Left lobe of liver (tissue), 2 donors: ENCODE measurements at regions not wholly inside any gene's neighbourhood (a gene's known extent, or its start where the extent isn't known, plus 50 kb on each side); places are given as distances from the start of the nearest gene placed in this dataset.
"Not testable (repeated sequence)": the region's sequence is repeated elsewhere in the genome, so short reads cannot be mapped to it uniquely, and the experiment has no call there.

ENCODE experiments used
- ATAC-seq: fragments of 200-7000 bp; cut with Tn5 transposase; one replicate; pipeline ENCODE4 v1.9.1; 2020; ENCODE audit warnings: mild to moderate bottlenecking, moderate library complexity
- DNase-seq: peaks from one replicate; pipeline ENCODE4 v3.0.0-alpha.2; 2020; ENCODE audit warnings: low spot score
- donor health status: DM: no; HTN: no; CAD: no; lungs with moderate emphysema.
- donor health status: DM: no; HTN: yes; CAD: no.

DNA sequence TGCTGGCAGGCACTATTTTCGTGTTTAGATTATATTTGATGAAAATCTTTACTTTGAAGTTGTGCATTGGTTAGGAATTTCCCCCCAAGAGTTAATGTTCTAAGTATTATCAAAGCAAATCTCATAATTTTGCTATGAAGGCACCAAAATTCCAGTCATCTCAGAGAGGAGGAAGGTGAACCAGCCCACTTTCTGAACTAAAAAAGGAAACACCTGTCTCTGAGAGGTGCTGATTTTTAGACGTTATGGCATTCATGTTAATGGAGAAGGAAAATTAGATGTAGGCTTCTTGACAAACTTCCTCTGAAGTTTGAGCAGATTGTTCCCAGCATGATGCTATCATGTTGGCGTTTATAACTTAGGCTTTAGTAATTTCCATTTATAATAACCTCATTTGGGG is 432.9 kb upstream of the ACTBL2 start:
- no peak for ATAC-seq
- DNase-seq, result no peak

DNA sequence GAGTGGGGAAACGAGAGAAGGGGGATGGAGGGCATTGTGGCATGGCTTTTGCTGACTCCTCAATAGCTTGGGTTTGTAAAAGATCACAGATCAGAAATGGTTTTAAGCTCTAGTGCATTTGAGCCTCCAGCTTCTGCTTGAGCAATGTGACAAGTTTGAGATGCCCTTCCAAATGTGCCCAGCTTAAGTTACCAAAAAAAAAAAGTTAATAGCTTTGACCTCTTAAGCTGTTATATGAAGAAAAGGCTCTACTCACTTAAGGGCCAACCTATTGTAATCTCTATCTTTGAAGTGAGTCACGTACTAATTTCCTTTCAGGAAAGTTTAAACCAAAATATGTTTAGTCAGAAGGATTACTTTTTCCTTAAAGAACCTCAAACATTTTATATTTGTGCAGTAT is 428.8 kb upstream of the ACTBL2 start:
- no peak for ATAC-seq
- no peak for DNase-seq

DNA sequence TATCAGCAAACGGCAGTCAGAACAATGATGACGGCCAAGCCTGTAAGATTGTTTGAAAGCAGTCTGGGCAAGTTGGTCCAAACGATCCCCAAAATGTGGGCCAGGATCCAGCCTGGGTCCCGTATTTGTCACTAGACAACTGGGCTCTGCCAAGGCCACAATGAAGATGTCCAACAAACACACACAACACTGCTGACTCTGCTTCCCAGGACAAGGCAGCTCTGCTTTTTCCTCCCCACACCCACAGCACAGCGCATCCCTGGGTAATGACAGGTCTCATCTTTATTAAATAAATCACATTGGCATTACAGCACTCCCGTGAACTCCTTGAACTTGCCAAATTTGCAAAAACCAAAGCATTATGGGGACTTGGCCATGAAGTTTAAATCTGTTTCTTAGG is 424.1 kb upstream of the ACTBL2 start:
- DNase-seq, result no peak
- no peak for ATAC-seq

DNA sequence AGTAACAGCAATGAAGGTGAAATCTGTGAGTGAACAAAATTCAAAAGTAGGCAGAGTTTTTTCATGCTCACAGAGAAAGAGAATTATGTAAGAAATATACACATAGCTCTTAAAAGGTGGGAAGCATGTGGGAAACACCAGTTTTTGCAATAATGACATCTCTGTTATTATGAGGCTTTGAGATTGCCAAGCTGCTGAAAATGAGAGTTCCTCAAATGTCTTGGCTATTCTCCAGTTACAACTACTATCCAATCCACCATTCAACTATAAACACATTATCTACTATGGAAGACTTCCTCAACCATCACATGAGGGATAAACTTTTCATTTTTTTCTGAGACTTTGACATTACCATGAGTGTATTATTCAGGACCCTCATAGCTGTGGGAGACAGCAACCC is 420.8 kb upstream of the ACTBL2 start:
- DNase-seq (no peak), ATAC-seq (no peak)

DNA sequence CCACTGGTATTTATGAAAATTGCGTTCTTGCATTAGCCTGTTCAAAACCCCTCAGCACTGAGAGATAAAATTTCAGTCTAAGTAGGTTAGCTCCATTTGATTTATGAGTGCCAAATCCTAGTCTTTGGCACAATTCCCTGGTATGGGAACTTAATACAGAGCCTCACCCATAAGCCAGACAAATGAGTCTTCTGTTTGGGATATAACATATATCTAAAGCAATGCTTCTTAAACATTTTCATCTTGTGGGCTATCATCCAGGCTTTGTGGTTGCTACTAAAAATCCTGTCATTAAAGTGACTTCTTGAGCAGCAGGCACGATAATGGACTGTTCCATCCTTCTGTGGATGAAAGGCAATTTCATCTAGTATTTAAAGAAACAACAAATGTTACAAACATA is 419.5 kb upstream of the ACTBL2 start:
- ATAC-seq, result no peak
- DNase-seq, result no peak

DNA sequence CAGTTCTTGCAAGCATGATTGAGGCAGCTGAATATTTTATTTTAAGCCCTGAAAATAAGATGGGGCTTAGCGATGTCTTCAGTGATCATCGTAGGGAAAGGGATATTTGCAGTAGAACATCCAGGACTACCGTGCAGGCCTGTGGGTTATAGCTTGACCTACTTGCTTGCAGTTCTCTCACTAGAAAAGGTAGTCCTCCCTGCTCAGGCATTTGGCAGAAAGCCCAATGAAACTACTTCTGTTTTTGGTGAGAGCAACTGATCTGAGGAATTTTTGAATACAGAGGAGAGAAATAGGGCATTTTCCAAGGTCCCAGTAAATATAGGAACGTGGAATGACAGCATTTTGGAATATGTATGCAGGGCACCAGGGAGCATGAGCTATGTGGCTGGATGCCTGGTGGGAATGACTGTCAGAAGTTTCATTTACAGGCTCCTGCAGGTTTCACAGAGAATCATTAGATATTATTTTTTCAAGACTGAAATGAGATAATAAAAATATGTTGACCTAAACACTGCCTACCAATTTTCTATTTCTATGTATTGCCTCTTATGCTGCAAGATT is 417.9 kb upstream of the ACTBL2 start:
- ATAC-seq (no peak), DNase-seq (no peak)

DNA sequence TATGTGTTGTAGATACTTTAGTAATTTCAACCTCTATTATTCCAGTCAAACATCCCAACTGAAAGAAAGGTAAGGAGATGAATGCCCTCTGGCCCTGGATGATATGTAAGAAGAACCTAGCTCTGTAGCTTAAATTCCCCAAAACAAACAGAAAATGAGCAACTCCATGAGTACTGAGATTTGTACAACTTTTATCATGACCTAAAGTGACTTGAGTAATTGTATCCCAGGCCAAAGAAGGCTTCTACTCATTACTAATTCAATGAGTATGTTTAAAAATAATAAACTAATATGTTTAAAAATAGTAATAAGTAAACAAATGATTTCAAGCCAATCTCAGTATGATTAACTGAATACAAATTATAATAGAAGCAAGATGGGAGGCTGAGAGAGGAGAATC is 414.0 kb upstream of the ACTBL2 start:
- no peak for ATAC-seq
- DNase-seq, result no peak

DNA sequence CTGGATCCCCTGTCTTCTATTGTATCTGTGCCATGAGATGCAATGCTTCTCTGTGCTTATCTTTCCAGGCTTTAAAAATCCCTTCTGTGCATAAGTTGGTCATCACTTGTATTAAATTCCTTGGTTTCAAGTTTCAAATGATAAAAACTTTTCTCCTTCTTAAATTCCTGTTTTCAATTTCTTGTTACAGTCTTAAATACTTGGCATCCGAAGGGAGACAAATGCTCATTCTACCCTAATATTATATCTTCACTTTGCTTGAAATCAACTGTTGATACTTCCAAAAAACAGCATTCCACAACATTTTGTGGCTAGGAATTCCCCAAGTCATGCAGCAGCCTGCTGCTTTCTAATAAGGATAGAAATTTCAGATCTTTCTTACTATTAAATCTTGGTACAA is 413.2 kb upstream of the ACTBL2 start:
- DNase-seq, result no peak
- no peak for ATAC-seq

DNA sequence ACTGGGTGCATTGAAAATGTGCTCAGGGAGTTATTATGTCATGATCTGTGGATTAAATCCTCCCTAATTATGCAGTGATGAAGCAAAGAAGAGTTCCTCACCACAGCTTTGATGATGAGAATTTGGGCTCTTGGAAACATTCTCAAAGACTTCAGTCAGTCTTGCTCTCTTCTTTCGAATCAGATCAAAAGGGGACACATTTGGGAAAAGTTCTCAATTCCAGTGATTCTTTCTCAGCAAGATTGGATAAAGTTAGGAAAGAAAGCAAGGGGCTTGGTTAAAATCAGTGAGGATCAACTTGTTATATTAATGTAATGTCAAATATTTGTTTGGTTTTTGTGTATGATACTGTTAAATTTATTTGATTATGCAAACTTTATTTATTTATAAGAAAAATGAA is 411.3 kb upstream of the ACTBL2 start:
- no peak for ATAC-seq
- DNase-seq, result no peak

DNA sequence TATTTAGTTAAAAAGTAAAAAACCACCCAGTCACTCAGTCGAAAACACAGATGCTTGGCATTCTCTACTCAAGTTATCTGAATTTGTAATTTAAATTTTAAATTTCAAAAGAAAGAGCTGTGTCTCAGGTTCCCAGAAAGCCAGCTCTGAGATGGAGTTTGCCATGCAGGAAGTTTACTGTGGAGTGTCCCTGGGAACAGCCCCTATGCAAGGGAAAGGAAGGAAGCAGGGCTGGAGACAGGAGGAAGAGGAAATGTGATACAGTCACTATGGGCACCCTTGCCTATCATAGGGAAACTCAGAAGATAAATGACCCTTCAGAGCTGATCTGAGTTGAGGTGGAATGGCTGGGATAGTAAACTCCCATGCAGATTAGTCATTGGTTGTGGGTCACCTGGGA is 408.8 kb upstream of the ACTBL2 start:
- no peak for ATAC-seq
- DNase-seq, result no peak

DNA sequence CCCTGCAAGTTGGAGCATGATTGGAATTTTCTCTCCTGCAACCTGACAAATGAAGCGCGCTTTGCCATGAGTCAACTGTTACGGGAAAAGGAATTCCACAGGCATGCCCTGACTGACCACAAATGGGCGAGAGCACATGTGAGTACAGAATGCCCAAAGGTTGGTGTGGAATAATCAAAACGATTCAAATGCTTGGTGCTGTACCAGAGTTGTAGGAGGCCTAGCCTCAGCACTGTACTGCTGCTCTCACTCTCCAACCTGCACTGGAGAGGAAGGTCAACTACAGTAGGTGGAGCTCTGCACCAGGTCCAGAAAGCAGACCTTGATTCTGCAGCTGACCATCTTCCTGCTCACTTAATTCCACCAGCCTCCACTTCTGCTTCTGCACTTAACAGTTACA is 406.9 kb upstream of the ACTBL2 start:
- DNase-seq (no peak), ATAC-seq (peak; percentile 50)

DNA sequence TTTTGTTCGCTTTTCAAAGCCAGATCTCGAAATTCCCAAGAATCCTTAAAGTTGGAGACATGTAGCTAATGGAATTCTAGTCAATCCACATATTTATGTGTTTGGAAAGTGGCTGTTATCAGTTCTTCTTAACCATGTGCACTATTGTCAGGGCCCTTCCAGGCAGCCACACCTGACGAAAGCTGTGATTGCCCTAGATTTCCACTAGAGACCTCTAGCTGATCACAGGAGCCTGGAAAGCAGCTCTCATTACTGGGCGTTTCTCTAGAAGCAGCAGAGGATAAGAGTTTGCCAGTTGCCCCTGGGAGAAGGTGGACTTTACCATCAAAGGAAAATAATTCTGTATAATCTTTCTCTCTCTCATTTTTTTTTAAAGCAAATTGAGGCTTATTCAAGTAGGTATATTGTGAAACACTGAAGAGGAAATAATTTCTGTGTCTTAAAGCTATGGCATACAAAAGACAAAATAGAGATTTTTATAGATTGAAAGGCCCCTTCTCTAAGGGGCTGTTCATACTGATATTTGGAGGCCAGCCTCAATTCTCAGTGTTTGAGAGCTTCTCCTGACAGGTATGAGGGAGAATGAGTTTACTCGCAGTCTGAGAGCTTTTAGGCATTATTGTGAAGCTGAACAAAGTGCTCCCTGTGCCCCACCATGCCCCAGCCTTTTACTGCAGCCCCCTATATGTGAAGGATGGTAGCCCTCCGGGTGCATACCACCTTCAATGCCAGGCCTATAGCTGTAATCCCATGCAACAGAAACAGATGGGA is 405.4 kb upstream of the ACTBL2 start:
- DNase-seq (peak; percentile 47), ATAC-seq (peak; percentile 97)

DNA sequence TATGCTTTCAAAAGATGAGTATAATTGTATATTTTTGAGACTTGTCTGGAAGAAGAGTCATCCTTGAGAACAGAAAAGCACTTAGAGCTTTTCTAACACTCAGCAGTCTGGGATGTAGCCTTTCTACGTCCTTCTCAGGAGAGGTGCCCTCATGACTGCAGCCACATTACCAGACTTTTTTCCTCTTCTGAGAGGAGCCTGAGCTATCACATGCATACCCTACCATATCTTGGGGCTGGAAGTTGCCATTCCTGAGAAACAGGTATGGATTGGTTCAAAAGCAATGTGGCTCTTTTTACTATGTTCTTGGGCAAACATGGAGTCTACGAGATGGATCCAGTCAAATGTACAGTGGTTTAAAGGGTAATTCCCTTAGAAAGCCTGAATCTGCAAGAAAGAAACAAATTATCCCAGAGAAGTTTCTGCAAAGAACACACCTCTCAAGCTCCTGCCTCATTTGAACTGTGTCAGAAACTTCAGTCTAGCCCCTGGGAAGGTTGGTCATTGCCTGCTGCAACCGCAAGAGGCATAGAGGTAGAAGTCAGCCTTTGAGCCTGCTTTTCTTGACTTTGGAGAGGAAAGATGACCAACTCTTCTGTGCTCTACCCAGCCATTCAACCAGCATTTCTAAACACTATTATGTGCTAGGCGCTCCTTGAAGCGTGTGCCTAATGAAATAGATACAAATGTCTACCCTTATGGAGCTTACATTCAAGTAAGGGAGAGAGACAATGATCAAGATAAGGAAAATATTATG is 401.9 kb upstream of the ACTBL2 start:
- no peak for DNase-seq
- no peak for ATAC-seq

DNA sequence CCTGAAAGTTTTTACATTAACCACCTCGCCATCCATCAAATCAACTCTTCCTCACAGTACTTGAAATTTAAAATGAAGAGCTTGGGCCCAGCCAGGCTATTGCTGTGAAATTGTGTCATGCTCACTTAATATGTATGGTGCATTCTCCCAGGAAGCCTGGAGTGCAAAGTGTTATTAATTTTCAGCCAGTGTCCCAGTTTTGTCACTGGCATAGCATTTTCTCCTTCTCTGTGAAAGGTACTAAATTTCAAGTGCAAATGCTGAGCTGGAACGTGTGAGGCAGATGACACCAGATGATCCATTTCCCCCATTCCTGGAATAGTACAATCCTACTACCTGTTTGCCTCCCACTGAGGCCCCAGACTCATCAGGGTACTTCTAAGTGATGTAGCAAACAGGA is 397.6 kb upstream of the ACTBL2 start:
- ATAC-seq, result no peak

DNA sequence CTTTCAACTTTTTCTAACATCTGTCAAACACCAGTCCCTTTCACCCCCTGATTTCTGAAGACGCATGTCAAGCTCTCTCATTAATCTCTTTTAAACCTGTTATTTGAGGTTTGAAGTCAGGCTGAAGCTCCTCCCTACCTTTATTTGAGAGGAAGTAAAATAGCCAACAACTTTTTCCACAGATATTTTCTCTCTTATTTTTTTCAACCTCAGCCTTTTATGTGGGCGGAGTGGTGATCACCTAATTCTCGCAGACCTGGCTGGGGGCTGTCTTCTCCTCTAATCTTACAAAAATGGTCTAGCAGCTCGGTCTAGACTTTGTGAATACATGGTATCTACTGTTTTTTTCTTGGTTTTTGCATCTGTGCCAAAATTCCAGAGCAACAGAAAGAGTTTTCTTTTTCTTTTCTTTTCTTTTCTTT is 395.7 kb upstream of the ACTBL2 start:
- ATAC-seq (no peak), DNase-seq (no peak)

More for the DNA sequence above, 397.6 kb upstream of the ACTBL2 start:
- DNase-seq, result no peak

DNA sequence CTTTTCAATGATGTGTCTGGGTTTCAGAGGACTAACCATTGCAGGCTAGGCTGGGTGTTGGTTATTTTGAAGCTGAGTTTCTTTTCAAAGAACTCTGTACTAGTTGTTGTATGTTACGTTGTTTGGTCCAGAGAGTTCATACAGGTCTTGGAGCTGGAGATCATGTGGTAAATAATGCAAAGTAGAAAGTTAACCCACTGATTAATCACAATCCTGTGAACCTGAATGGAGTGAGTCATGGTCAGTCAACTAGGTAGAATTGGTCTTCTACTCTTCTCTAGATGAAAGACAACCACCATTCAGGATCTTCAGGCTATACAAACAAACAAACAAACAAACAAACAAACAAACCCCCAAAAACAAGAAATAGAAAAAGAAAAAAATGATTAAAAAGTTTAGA is 388.9 kb upstream of the ACTBL2 start:
- DNase-seq, result no peak

DNA sequence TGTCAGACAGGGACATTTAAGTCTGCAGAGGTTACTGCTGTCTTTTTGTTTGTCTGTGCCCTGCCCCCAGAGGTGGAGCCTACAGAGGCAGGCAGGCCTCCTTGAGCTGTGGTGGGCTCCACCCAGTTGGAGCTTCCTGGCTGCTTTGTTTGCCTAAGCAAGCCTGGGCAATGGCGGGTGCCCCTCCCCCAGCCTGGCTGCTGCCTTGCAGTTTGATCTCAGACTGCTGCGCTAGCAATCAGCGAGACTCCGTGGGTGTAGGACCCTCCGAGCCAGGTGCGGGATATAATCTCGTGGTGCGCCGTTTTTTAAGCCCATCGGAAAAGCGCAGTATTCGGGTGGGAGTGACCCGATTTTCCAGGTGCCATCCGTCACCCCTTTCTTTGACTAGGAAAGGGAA is 387.7 kb upstream of the ACTBL2 start:
- not testable (repeated sequence) for ATAC-seq, DNase-seq

More for the DNA sequence above, 388.9 kb upstream of the ACTBL2 start:
- ATAC-seq, result no peak

DNA sequence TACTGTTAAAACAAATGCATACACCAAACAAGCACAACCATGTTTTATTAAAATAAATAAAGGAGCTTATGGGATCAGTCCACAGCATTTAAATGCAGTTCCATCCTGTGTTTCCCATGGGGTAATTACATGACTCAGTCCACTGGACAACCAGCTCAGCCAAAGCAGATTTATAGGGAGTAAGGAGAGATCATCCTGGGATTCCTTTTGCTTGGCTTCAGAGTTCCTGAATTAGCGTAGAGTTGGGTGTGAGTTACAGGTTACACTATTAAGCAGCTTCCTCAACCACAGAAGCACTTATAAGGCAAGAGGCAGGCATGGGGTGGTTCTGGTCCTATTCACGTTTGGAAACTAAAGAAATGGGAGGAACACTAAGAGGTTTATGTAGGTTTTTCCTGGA is 381.1 kb upstream of the ACTBL2 start:
- DNase-seq (no peak), ATAC-seq (no peak)

DNA sequence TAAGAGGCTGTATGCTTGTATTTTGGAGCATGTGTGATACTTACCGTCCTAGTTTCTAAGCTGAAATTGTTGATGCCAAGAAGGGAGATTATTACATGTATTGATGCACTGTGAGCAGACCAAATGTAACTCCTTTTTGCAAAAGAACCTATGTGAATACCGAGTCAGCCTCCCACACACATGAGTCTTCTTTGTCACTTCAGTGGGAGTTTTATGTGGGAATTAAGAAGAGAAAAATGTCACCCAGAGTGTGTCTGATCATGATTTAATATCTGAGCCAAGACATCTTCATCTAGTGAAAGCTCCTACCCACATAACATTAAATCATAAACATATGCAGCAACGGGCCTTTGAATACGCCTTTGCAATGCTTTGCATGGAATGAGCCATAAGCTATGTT is 380.3 kb upstream of the ACTBL2 start:
- no peak for ATAC-seq
- DNase-seq, result no peak

DNA sequence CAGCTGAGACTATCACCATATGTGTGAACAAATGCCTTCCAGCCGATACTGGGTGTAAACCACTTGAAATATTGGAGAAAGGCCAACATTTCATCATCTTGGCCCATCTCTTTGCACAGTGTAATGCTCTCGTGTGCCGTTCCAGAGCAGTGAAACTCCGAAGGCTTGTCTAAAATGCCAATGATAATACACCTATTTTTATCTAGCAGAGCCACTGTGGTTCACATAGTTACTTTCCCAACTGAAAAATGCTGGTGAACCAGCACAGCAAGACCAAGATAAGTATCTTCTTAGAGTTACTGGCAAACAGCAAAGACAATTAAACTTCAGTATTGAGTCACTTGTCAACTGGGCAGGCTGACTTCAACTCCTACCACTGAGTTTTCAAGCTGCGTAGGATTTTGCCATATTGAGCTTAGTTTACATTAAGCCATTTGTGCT is 379.9 kb upstream of the ACTBL2 start:
- ATAC-seq, result peak; percentile 45
- DNase-seq, result no peak

DNA sequence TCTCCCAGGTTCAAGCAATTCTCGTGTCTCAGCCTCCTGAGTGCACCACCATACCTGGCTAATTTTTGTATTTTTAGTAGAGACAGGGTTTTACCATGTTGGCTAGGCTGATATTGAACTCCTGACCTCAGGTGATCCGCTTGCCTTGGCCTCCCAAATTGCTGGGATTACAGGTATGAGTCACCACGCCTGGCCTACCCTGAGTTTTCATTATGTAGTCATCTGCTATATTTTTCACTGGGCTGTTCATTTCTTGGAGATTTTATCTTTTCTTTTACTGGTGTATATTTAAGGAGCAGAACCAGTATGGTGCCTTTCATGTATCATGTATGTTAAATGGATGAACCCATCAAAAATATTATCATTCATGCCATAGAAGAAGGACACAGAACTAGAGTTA is 377.0 kb upstream of the ACTBL2 start:
- ATAC-seq (no peak), DNase-seq (no peak)

DNA sequence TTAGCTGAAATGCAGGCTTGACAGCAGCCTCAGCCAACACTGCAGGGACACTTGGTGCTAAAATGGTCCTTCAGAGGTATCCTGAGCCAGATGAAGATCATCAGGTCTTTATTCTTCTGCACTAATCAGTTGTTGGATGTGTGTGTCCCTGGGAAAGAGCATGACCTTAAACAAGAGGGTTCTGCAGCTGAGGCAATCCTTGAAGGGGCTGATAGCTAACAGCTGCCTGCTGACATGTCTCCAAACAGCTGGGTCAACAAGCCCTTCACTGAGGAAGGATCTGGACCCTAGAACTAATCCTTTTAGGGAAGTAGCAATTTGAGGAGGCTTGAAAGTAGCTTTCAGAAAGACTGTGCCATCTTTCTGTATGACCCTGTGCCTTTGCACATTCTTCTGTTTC is 376.3 kb upstream of the ACTBL2 start:
- no peak for DNase-seq
- no peak for ATAC-seq
